Renal pelvis (tissue), 1 donor: ENCODE measurements at regions not wholly inside any gene's neighbourhood (a gene's known extent, or its start where the extent isn't known, plus 50 kb on each side); places are given as distances from the start of the nearest gene placed in this dataset.

ENCODE experiments used
- DNase-seq: peaks from one replicate; pipeline ENCODE4 v3.0.0-alpha.2; 2013

DNA sequence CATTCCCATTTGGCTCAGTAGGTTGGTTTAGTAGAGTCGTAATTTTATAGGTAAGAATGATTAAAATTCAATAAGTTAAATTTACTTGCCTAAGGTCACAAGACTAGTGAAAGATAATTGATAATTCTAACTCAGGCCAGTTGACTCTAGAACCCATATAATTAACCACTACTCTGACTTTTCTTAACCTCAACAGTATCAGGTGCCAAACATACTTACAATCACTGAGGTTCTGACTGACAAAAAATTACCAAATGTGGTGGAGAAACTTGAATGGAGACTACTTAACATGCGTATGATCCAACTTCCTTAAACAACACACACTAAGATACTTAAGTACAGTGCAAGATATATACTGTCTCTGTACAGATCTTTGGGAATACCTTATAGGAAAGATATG, 667.3 kb upstream of the SORCS1 start:
- no peak for DNase-seq

DNA sequence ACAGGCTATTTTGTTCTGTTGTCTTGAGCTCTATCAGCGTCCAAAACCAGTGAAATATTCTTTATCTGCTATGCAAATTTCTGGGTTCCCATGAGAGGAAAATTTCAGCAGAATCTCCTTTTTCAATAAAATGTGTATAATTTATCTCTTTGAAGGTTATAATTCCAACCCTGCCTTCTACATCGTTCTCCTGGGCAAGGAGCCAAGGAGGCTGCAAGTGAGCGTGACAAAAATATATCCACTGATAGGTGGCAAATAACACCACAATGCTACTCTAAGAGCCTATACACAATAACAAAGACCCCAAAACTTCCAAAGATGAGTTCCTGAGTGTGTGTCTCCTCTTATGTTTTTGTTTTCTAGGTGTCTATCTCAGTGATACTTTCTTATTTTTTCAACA, 664.7 kb upstream of the SORCS1 start:
- DNase-seq: peak; percentile 23

DNA sequence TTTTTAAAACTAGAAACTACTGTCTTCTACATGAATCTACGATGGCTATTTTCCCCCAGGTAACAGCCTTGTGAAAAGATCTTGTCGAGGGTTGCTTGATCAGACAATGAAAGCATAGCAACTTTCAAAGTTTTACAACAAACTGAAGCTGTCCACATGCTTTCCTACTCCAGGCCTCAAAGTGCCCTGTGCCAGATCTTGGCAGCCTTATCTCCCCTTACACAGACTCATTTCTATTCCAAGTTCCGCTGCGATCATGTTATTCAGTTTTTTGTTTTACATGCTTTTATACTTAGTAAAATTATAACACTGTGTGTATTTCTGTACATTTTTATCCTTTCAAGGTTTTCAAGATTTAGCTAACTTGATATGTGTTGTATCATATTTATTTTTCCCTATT, 661.7 kb upstream of the SORCS1 start:
- DNase-seq: no peak

DNA sequence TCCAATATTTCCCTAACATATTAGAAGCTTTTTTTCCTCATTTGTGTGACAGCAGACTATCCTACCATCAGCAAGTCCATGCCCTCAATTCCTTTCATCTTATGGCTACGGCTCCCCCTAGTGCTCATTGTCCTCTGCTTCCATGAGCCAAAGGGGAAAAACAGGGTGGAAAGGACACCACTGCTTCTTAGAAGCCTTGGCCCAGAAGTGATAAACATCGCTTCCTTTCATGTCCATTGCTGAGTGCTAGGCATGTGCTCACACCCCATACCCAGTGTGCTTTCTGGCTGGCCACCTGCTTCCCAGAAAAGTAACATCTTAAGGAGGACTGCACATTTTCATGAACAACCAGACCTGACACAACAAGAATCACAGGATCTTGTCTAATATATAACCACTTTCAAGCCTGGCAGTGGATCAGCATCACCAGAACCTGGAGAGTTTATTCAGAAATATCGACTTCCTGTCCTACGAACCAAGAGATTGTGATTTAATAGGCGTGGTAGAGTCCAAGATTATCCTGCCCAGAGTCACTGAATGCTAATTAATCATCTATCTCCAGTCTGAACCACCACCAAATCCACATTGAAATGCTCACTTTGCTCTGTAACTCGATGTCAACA, 650.5 kb upstream of the SORCS1 start:
- peak; percentile 65 for DNase-seq

DNA sequence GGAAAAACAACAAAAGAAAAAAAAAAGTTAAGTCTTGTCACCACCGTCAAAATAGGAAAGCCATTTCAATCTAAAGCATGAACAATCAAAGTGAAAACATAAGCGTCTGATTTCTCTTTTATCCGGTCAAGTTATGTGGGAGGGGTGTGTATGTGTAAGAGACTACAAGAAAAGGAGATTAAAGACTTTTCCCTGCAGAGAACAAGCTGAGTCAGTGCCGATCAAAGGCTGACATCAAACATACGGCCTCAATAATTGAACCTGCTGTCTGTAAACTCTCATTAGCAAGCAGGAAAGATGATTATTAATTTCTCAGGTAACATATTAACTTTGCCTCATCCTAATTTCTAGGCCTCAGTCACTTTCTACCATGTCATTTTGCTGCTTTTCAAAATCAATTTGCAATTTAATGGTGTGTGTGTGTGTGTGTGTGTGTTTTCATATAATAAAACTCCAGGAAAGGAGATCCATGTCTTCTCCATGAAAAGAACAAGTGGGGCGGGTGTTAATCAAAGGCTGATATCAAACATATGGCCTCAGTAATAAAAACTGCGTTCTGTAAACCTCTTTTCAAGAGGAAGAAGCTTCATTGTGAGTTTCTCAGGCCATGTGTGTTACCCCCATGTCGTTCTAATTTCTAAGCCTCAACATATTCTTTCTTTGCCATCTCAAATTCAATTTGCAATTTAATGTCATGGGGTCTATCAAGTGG, 649.1 kb upstream of the SORCS1 start:
- DNase-seq: no peak

DNA sequence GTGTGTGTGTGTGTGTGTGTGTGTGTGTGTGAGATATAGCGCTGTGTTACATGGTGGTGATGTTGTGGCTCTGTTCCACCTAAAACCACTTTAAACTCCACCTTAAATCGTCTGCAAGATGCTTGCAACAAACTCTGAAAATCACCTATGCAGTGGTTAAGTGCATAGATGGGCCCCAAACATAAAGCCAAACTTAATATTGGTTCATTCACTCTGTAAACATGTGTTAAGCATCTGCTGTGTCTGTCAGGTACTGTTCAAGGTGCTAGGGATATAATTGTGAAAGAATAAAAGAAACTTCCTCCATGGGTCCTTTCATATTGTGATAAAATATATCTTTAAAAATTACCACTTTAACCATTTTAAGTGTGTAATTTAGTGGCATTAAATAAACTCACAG, 645.4 kb upstream of the SORCS1 start:
- DNase-seq: no peak

DNA sequence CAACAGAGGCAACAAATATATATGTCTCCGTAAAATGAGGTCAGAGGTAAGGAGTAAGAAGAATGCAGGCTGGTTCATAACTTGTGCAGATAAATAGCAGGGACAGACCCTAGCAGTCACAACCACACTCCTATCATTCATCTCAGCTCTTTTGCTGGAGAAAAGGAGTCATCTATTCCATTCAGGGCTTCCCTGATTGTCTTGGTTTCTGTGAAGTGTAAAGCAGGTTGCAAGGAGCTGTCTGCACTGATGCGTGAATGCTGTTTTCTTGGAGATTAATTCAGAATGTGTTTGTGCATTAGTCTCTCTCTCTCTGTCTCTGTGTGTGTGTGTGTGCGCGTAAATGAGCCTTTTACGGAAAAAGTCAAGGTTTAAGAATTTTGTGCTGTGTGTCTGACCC, 643.3 kb upstream of the SORCS1 start:
- no peak for DNase-seq

DNA sequence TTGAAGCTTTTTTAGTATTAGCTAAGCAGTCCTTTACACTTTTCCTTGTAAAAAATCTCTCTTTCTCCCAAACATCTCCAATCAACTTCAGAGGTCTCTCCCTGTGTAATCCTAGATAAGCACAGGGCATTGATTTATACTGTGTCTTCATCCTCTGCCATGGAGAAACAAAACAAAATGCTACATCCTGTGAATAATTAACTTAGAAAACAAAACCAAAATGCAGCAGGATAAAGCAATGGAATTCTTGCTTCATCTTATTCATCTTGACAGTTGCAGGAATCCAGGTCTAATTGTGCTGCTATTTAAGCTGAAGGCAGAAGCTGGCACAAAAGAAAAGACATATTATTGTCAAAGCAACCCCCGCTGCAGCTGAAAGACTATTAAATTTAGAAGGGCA, 641.5 kb upstream of the SORCS1 start:
- no peak for DNase-seq

DNA sequence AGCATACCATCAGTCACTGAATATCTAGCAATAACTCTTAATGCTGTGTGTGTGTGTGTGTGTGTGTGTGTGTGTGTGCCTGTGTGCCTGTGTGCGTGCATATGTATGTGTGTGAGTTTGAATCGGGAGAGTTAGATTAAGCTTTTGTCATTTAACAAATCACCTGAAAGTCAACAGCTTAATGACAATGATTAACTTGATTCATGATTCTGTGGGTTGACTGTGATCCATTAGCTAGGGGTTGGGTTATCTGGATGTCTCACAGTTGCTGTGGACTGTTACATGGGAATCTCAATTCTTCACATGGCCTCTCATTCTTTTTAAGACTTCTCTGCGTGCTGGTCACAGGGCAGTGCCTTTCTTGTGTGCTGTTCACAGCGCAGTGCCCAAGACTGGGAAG, 639.0 kb upstream of the SORCS1 start:
- DNase-seq: peak; percentile 49

DNA sequence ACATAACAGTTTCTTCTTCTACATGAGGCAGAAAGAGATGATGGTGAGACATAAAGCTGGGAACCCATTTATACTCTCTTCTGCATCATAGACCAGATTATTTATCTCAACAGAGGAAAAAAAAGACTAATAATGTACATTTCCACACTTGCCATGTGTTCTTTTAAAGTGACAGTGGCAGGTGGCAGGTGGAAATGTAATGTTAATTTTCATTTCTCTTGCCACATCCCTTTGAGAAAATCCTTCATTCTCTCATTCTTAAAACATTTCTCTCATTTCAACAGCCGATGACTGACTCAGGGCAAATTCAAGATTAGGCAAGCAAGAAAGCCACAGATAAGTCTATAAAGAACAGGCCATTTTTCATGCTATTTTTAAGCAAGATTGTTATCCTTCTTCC, 635.6 kb upstream of the SORCS1 start:
- DNase-seq: no peak

DNA sequence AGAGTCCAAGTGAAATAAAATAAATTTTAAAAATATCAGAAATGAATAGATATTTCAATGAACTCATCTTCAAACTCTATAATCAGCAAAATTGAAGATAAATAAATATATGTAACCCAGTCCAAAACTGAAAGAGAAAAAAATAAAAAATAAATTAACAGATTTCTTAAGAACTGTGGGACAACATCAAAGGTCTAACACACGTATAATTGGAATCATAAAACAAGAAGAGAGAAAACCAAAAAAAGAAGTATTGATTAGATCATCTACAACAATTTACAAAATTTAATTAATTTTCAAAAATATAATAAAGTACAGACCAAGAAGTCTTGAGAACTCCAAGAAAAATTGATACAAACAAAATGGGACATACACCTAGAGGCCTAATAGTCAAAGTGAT, 625.8 kb upstream of the SORCS1 start:
- no peak for DNase-seq

DNA sequence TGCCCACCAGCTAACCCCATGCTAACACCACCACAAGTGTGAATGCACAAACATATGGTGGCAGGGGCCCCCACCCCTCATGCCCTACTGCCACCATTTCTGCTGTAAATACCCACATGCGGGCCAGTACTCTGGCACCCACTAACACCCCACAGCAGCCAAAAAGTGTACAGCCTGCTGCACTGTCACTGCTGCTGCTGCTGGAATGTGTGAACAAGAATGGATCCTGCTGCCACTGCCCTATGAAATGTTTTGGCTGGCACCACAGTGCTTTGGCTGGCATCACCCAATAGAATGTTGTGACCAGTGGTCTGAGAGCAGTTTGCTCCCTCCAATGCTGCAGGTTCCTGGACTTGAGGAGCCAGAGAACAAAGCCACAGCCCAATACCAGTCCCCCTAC, 606.6 kb upstream of the SORCS1 start:
- no peak for DNase-seq

DNA sequence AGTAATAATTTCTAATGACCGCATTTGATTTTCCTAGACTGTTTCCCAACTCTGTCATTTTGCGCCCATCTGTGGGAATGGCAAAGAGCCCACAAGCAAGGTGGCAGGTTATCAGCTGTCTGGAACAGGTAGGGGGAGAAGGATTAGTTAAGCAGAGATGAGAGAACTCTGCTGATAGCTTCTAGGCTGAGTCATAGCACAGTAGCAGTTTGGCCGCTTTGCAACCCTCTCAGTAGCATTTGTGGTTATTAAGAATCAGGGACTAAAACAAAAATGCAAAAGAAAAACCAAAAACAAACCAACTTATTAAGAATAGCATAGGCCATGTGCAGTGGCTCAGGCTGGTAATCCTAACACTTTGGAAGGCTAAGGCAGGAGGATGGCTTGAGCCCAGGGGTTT, 602.7 kb upstream of the SORCS1 start:
- no peak for DNase-seq

DNA sequence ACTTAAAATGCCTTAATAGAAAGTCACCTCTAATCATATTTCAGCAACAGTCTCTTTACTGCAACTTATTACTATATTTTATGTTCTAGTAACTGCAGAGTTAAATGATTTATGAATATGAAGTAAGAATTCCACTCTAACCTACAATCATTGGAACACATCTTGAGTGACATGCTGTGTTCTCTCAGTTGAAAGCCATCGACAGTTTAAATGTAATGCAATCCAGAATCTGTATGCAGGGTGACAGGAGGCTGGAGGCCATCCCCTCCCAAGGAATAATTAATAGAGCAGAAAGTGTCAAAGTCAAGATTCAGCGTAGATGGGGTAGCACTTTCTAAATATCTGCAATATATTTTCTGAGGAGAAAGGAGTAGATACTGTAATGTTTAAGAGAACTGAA, 590.3 kb upstream of the SORCS1 start:
- DNase-seq: no peak

DNA sequence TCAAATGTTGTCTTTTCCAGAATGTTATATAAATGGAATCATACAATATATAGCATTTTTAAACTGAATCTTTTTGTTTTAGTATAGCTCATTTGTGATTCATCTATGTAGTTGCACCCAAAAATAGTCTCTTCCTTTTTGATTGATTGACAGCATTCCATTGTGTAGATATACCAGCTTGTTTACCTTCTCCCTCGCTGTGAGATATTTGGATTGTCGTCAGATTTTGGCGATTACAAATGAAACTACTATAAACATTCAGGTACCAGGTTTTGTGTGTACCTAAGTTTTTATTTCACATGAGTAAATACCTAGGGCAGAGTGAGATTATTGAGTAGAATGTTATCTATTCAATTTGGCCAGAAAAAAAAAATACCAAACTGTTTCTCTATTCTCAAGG, 584.7 kb upstream of the SORCS1 start:
- DNase-seq: no peak

DNA sequence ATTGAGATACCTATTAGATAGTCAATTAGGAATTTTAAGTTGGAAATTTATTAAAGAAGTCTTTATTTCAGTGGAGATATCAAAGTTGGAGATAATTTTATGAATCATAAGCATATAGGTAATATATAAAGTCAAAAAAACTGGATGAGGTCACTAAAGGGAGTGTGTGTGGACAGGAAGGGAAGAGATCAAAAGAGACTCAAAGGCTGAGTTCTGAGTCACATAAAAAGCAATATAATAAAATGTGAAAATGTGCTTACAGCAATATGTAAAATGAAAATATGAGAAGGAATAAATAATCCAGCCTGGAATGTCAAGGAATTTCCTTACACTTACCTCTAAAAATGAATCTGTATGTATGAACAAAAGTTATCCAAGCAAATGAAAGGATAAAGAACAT, 583.3 kb upstream of the SORCS1 start:
- no peak for DNase-seq

DNA sequence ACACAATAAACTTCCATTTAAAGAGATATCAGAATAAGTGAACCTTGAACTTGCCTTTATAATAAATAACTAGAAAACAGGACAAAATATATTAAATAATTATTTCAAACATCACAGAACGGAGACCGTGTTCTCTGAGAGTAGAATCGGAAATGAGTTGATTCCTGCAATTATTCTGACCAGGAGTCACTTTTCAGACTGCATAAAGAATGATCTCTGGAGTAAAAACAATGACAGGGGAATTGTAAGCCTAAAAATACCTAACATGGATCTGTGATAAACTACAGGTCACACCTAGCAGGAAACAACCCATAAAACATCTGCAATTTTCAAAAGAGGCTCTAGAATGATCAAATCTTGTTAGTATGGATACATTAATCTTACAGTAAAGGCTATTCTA, 577.5 kb upstream of the SORCS1 start:
- DNase-seq: no peak

DNA sequence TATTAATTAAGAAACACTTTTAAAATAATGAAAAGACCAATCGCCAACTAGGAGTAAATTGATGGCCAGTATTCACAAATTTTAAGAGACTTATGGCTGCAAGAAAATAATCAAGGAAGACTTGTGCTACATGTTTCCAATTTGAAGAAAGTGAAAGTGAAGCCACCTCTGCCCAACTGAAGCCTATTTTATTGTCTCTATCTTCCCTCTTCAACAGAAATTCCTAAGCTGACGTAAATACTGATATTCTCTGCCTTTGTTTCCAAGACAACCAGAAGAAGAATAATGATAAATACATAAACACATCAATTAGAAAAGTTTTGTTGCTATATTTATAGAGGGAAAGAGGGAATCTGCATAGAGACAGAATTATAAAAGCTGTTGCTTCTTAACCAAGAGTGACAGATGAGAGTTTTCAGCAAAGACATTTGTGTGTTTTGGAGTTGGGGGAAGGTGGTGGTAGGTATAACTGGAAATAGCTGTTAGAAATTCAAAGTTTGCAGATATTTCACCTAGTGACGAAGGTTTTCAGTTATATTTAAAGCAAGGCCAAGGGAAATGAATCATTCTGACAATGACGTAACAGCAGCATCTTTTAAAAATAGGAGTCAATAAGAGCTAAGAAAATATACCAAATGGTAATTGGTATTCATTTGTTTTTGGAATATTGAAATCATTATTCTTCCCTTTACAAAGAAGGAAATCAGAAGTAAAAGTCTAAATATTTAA, 576.6 kb upstream of the SORCS1 start:
- DNase-seq: no peak

DNA sequence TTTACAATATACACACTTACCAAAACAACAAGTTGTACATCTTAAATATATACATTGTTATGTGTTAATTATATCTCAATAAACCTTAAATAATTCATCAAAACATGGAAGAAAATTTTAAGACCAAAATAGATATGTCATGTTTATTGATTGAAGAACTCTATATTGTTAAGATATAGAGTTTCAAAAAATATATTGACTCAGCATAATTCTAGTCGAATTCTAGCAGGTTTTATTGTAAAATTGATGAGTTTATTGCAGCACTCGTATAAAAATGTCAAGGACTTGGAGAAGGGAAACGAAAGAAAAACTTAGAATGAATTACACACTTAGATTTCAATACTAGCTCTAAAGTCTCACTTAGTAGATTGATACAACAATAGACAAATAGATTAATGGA, 575.4 kb upstream of the SORCS1 start:
- DNase-seq: no peak

DNA sequence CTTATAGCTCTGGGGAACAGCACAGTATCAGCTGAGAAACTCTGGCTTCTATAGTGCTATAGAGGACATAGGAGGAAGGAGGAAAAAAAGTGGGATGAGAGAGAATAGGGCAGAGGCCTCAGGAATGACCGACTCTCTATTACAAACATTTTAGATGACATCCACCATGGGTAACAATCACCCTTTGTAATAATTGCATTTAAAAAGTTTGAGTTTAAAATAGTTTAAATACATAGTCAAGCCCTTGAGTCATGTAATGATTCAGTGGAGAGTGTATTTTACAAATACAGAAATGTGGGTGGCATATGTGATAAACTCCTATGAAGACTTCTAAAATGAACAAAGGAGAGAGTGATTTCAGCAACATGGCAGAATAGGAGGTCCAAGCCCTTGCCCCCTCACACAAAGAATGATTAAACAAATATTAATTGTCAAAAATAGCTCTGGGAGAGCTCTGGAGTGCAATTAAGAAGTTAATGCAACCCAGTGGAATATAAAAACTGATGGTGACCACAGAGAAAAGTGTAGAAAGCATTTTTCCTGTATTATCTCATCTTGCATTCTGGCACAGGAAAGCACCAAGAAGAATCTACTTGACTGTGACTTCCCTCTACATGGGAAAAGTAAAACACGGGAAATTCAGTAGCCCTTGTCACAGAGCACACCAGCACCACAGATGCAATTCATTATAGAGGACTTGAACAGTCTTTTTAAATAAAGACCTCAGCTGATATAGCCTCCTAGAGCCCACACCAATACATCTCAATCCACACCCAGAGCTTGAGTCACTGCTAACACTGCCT, 569.0 kb upstream of the SORCS1 start:
- no peak for DNase-seq

DNA sequence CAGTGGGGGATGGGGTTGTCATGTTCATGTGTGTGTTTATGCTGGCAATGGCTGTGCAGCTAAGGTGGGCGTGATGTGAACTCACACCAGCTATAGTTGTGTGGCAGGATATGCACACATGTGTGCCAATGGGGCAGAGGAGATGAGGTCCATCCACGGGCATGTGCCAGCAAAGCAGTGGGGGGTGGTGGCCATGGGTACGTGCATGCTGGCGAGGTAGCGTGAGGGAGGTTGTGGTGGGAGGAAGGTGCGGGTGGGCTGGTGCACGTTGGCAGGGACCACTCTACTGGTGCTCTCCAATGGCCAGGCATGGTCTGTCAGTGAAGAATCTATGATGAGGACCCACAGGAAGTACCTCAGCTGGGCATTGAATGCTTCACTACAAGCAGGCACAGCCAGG, 567.5 kb upstream of the SORCS1 start:
- DNase-seq: no peak

DNA sequence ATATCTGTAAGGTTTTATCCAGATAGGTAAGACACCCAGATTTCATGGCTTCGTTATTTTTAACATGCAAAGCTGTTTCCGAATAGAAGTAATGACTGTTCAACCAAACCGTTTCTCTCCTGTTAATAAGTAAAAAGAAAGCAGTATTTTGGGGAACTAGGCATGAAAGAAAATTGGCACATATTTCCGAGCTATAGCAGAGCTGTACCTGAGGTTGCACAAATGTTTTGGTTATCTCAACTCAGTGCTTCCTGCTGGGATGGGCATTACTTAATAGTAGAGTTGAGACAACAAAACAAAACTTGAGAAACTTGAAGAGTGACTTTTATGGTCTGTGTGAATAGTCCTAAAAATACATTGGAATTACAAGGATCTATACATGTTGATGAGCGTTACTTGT, 564.3 kb upstream of the SORCS1 start:
- DNase-seq: no peak
